ENCODE measurements at regions not wholly inside any gene's neighbourhood (a gene's known extent, or its start where the extent isn't known, plus 50 kb on each side); places are given as distances from the start of the nearest gene placed in this dataset.

GRCh38 chr21:33162436-33162951 lies 67.2 kb upstream of the IFNAR2 start:
- no TSS peak for BruUV-seq (replicated peaks)
- intact Hi-C loops (cut with micrococcal nuclease; ENCODE audit: unreplicated experiment), result no loop called here
- H3K4me3 ChIP-seq (ENCODE audit: low read depth, low read length, poor library complexity, severe bottlenecking), result no peak overlapping the region
- TF ChIP-seq EZH2phosphoT487 (IDR thresholded peaks at IDR 0.05; ENCODE audit: borderline replicate concordance, low read depth, low read length) (no peak), CTCF (conservative IDR thresholded peaks at IDR 0.05; ENCODE audit: low read length) (no peak)
- POLR2A ChIA-PET, result no interaction called here
- H4K20me1 ChIP-seq (ENCODE audit: insufficient read depth, low read length), result no peaks in the 10 kb centered on the region
- no peaks in the 10 kb centered on the region for H3K9me3 ChIP-seq (ENCODE audit: low read length)
- H3K4me1 ChIP-seq (ENCODE audit: insufficient read depth, low read length, poor library complexity, severe bottlenecking), result no peaks in the 10 kb centered on the region
- no peaks in the 10 kb centered on the region for H3K79me2 ChIP-seq (ENCODE audit: insufficient read depth, low read depth, low read length)
- H2AFZ ChIP-seq (ENCODE audit: low read length), result no peak overlapping the region
- no peaks in the 10 kb centered on the region for H3K9me2 ChIP-seq (ENCODE audit: insufficient read depth, low read length)
- no peak for DNase-seq (ENCODE audit: low spot score)
- H3K4me2 ChIP-seq (ENCODE audit: low read length), result no peak overlapping the region
- H3K27ac ChIP-seq (ENCODE audit: low read depth, low read length, poor library complexity, severe bottlenecking), result no peak overlapping the region
- no peaks in the 10 kb centered on the region for H3K36me3 ChIP-seq (ENCODE audit: insufficient read depth, low read length)
- CTCF ChIA-PET (ENCODE audit: unreplicated experiment), result no interaction called here

- CTCF ChIA-PET (ENCODE audit: unreplicated experiment), result interaction anchor here (0.6 kb wide), 1 partner anchor 305 kb away, joined by 3 read pairs; no protein-coding TSS in a partner anchor
- DNase-seq (ENCODE audit: low spot score), result no peak
- POLR2A ChIA-PET, result no interaction called here
Observed at GRCh38 chr21:33168886-33169285, 60.9 kb upstream of the IFNAR2 start.

More at GRCh38 chr21:33168886-33169285, 60.9 kb upstream of the IFNAR2 start:
- H3K4me2 ChIP-seq (ENCODE audit: low read length), result no peak overlapping the region
- H3K79me2 ChIP-seq (ENCODE audit: insufficient read depth, low read depth, low read length), result no peaks in the 10 kb centered on the region
- H3K4me1 ChIP-seq (ENCODE audit: insufficient read depth, low read length, poor library complexity, severe bottlenecking), result no peaks in the 10 kb centered on the region
- TF ChIP-seq CTCF (conservative IDR thresholded peaks at IDR 0.05; ENCODE audit: low read length) (no peak), EZH2phosphoT487 (IDR thresholded peaks at IDR 0.05; ENCODE audit: borderline replicate concordance, low read depth, low read length) (no peak)
- no peak overlapping the region for H3K27ac ChIP-seq (ENCODE audit: low read depth, low read length, poor library complexity, severe bottlenecking)
- H3K36me3 ChIP-seq (ENCODE audit: insufficient read depth, low read length), result no peaks in the 10 kb centered on the region
- H3K9me2 ChIP-seq (ENCODE audit: insufficient read depth, low read length), result no peaks in the 10 kb centered on the region
- intact Hi-C loops (cut with micrococcal nuclease; ENCODE audit: unreplicated experiment), result no loop called here
- no peaks in the 10 kb centered on the region for H3K9me3 ChIP-seq (ENCODE audit: low read length)
- no peak overlapping the region; the same call in 1 of the 2 replicates for H2AFZ ChIP-seq (ENCODE audit: low read length)
- H3K4me3 ChIP-seq (ENCODE audit: low read depth, low read length, poor library complexity, severe bottlenecking), result no peak overlapping the region
- no peaks in the 10 kb centered on the region for H4K20me1 ChIP-seq (ENCODE audit: insufficient read depth, low read length)
- BruUV-seq (replicated peaks), result no TSS peak
